ENCODE measurements at regions not wholly inside any gene's neighbourhood (a gene's known extent, or its start where the extent isn't known, plus 50 kb on each side); places are given as distances from the start of the nearest gene placed in this dataset.

GRCh38 chr2:128774320-128775216, 455.9 kb upstream of the HS6ST1 start:
- H3K36me3 Mint-ChIP-seq (ENCODE audit: insufficient read depth in 2 of 2), result no peaks in the 10 kb centered on the region
- H3K27ac Mint-ChIP-seq, result no peak overlapping the region
- no peaks in the 10 kb centered on the region for H3K9me3 Mint-ChIP-seq
- H3K4me3 Mint-ChIP-seq, result no peak overlapping the region
- no peaks in the 10 kb centered on the region for H3K27me3 Mint-ChIP-seq (ENCODE audit: low read depth)
- no peak for ATAC-seq (replicated peaks in 1 of 2)
- H3K4me1 Mint-ChIP-seq (ENCODE audit: low read depth), result no peaks in the 10 kb centered on the region
- DNase-seq, result no peak

DNA sequence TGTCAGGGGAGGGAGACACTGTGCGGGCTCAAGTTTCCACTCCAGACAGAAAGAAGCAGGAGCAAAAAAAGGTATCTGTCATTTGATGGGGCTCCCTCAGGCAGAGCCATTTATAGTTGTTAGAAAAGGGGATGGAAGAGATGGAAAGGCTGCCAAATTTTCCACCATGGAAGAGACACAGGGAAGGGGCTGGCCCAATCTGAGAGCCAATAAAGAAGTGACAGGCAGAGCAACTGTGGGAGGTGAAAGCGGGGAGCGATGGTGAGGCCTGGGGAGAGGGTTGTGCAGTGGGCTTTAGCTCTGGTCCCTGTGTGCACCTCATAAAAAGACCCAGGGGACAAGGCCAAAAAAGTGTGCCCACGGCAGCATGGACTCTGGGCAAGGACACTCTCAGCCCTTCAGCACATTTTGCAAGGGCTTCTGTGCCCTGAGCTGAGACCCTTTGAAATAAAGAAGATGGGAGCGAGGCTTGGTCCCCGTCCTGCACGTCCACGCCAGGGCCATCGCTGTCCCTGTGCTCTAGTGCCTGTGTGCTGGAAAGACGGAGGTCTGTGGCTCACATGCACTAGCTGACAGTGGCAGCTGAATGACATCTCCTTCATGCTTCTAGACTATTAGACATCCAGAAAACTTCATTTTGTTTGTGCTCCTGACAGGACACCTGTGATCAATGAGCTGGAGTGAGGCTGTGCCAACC, 456.7 kb upstream of the HS6ST1 start:
- Mint-ChIP-seq H3K36me3 (ENCODE audit: insufficient read depth in 2 of 2) (no peaks in the 10 kb centered on the region), H3K4me1 (ENCODE audit: low read depth) (no peaks in the 10 kb centered on the region), H3K27me3 (ENCODE audit: low read depth) (no peaks in the 10 kb centered on the region), H3K9me3 (no peaks in the 10 kb centered on the region), H3K4me3 (no peak overlapping the region), H3K27ac (no peak overlapping the region)
- ATAC-seq (replicated peaks in 1 of 2), result no peak
- no peak for DNase-seq

DNA sequence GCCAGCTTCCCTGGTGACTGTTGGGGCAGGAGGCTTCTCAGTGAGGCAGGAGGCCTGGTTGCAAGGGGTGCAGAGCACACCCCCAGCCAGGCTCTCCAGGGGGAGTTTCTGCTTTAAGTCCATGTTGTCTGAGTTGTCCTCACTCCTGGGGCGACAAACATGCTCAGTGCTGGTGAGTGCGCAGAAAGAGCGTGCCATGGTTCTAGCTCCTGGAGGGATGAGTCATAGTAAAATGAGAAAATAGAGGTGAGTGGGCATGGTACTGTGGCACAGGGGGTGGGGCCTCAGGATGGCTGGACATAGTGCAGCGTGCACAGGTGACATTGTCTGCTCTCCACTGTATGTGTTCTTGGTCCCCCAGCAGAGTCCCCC, 457.2 kb upstream of the HS6ST1 start:
- no peaks in the 10 kb centered on the region for H3K9me3 Mint-ChIP-seq
- H3K27me3 Mint-ChIP-seq (ENCODE audit: low read depth), result no peaks in the 10 kb centered on the region
- H3K4me3 Mint-ChIP-seq, result no peak overlapping the region
- ATAC-seq (replicated peaks in 1 of 2) (no peak), DNase-seq (no peak)
- no peak overlapping the region for H3K27ac Mint-ChIP-seq
- no peaks in the 10 kb centered on the region for H3K36me3 Mint-ChIP-seq (ENCODE audit: insufficient read depth in 2 of 2)
- no peaks in the 10 kb centered on the region for H3K4me1 Mint-ChIP-seq (ENCODE audit: low read depth)

DNA sequence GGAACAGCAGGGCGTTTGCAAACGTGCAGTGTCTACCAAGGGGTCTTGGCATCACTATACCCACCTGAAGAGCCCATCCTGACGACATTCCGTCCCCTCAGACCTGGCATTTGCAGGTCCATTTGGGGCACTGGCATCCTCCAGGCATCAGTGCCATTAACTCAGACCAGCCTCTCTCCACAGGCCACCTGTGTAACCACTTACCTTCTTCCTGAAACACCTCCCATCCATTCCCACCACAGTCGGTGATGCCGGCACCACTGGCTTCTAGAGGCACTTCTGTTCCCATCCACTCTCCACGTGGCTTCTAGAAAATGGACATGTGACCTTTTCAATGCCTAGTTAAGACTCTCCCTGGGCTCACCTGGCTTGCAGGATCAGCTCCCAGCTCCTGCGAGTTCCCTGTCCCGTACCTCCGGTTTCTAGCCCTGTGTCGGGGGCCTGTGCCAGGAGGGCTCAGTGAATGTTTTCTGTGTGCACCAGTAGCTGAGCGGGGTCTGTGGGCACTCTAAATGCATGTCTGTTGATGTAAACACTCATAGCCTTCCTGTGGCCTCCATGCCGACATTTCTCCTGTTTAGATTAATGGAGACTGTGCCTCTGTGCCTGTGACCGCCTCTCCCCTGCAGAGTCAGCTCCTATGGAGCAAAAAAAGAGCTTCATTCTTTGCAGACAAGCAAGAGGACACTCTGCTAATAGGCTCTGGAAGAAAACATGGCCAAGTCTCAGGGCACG, 458.0 kb upstream of the HS6ST1 start:
- H3K4me1 Mint-ChIP-seq (ENCODE audit: low read depth), result no peaks in the 10 kb centered on the region
- DNase-seq, result no peak

GRCh38 chr2:128777196-128778035, 458.7 kb upstream of the HS6ST1 start:
- H3K36me3 Mint-ChIP-seq (ENCODE audit: insufficient read depth in 2 of 2), result no peaks in the 10 kb centered on the region
- no peaks in the 10 kb centered on the region for H3K4me1 Mint-ChIP-seq (ENCODE audit: low read depth)
- H3K4me3 Mint-ChIP-seq, result no peak overlapping the region
- no peak for DNase-seq
- no peaks in the 10 kb centered on the region for H3K9me3 Mint-ChIP-seq
- H3K27ac Mint-ChIP-seq, result no peak overlapping the region
- H3K27me3 Mint-ChIP-seq (ENCODE audit: low read depth), result no peaks in the 10 kb centered on the region
- ATAC-seq (replicated peaks in 1 of 2), result no peak

More for the DNA sequence above, 458.0 kb upstream of the HS6ST1 start:
- Mint-ChIP-seq H3K4me3 (no peak overlapping the region), H3K36me3 (ENCODE audit: insufficient read depth in 2 of 2) (no peaks in the 10 kb centered on the region), H3K27ac (no peak overlapping the region), H3K27me3 (ENCODE audit: low read depth) (no peaks in the 10 kb centered on the region), H3K9me3 (no peaks in the 10 kb centered on the region)
- ATAC-seq (replicated peaks in 1 of 2), result no peak

DNA sequence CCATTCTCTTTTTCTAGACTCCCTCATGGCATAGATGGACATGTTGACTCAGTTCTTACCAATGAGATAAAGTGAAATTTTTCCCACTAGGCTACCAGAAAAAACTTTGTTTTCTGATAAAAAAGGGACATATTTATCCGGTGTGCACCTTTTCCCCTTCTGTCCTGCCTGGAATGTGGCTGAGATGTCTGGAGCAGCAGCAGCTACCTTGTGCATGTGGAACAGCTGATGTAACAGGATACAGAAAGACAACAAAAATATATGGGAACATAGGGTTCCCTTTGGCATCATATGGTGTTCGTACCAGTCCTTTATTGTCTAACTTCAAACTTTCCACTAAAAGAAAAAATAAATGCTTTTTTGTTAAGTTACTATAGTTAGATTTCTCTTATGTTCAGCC, 460.2 kb upstream of the HS6ST1 start:
- no peak for ATAC-seq (replicated peaks in 1 of 2)
- no peak overlapping the region for H3K4me3 Mint-ChIP-seq
- no peak overlapping the region for H3K27ac Mint-ChIP-seq
- no peaks in the 10 kb centered on the region for H3K36me3 Mint-ChIP-seq (ENCODE audit: insufficient read depth in 2 of 2)
- H3K9me3 Mint-ChIP-seq, result no peaks in the 10 kb centered on the region
- H3K27me3 Mint-ChIP-seq (ENCODE audit: low read depth), result no peaks in the 10 kb centered on the region
- no peaks in the 10 kb centered on the region for H3K4me1 Mint-ChIP-seq (ENCODE audit: low read depth)
- DNase-seq, result no peak

DNA sequence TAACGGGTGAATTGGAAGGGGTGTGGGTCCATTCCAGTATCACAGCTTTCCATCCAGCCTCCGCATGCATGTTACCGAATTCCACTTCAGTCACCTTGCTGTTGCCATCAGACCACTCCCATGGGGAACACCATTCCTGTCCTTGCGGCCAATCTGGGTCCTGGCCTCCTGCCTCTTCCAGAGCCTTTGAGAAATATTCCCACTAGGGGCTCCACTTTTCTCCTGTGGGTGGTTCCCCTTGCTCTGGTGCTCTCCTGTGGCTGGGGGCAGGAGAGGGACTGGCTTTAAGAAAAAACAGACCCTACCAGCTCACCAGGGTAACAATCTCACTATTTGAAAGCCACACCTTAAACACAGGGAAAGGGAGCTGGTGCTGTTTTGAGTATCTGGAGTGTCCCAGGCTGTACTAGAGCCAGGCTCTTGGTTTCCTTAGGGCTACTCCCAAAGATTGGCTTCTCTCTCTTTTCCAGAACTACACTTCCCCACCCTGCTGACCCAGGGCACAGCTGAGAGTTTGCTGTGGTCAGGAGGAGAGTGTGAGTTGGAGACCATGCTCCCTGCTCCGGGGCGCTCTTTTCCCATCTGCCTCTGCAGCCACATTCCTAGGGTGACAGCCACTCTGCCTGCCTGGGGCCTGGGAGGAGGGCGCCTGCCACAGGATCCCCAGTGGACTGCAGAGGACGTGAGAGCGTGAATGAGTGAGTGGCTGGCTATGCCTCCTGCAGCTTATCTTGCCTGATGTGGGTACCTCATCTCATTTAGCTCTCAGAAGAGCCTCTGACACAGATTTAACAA, 460.8 kb upstream of the HS6ST1 start:
- Mint-ChIP-seq H3K36me3 (ENCODE audit: insufficient read depth in 2 of 2) (no peaks in the 10 kb centered on the region), H3K27me3 (ENCODE audit: low read depth) (no peaks in the 10 kb centered on the region), H3K9me3 (no peaks in the 10 kb centered on the region), H3K4me1 (ENCODE audit: low read depth) (no peaks in the 10 kb centered on the region), H3K27ac (no peak overlapping the region), H3K4me3 (no peak overlapping the region)
- ATAC-seq (replicated peaks in 1 of 2), result no peak
- no peak for DNase-seq

- Mint-ChIP-seq H3K4me1 (ENCODE audit: low read depth) (no peaks in the 10 kb centered on the region), H3K4me3 (no peak overlapping the region)
Measured at GRCh38 chr2:128780434-128781080, 461.9 kb upstream of the HS6ST1 start.

DNA sequence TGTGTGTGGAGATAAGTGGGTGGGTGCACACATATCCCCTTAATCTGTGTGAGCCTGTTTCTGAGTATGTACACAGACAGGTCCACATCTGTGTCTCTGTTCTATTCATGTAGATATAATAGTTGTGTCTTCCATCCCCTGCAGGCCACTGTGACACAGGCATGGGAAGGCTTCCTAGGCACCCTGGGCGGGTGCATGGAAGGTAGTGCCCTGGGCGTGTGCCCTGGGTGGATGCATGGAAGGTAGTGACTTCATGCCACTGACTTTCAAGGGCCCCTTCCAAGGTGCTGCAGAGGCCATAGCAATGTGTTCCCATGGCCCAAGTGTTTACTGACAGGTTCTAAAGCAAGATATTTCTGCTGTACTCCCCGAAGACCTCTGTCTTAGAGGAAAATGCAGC, 462.5 kb upstream of the HS6ST1 start:
- Mint-ChIP-seq H3K4me1 (ENCODE audit: low read depth) (no peaks in the 10 kb centered on the region), H3K27ac (no peak overlapping the region)
- ATAC-seq (replicated peaks in 1 of 2), result no peak

More at GRCh38 chr2:128780434-128781080, 461.9 kb upstream of the HS6ST1 start:
- no peak for DNase-seq
- H3K27me3 Mint-ChIP-seq (ENCODE audit: low read depth), result no peaks in the 10 kb centered on the region
- ATAC-seq (replicated peaks in 1 of 2), result no peak
- H3K9me3 Mint-ChIP-seq, result no peaks in the 10 kb centered on the region
- H3K36me3 Mint-ChIP-seq (ENCODE audit: insufficient read depth in 2 of 2), result no peaks in the 10 kb centered on the region
- no peak overlapping the region for H3K27ac Mint-ChIP-seq

GRCh38 chr2:128781585-128782385, 463.1 kb upstream of the HS6ST1 start:
- ATAC-seq (replicated peaks in 1 of 2), result no peak
- H3K9me3 Mint-ChIP-seq, result no peaks in the 10 kb centered on the region

More for the DNA sequence above, 462.5 kb upstream of the HS6ST1 start:
- no peaks in the 10 kb centered on the region for H3K9me3 Mint-ChIP-seq
- DNase-seq, result no peak
- H3K27me3 Mint-ChIP-seq (ENCODE audit: low read depth), result no peaks in the 10 kb centered on the region
- no peaks in the 10 kb centered on the region for H3K36me3 Mint-ChIP-seq (ENCODE audit: insufficient read depth in 2 of 2)
- H3K4me3 Mint-ChIP-seq, result no peak overlapping the region

More at GRCh38 chr2:128781585-128782385, 463.1 kb upstream of the HS6ST1 start:
- Mint-ChIP-seq H3K27me3 (ENCODE audit: low read depth) (no peaks in the 10 kb centered on the region), H3K4me1 (ENCODE audit: low read depth) (no peaks in the 10 kb centered on the region), H3K27ac (no peak overlapping the region), H3K36me3 (ENCODE audit: insufficient read depth in 2 of 2) (no peaks in the 10 kb centered on the region), H3K4me3 (no peak overlapping the region)
- no peak for DNase-seq
